ENCODE measurements at regions not wholly inside any gene's neighbourhood (a gene's known extent, or its start where the extent isn't known, plus 50 kb on each side); places are given as distances from the start of the nearest gene placed in this dataset.
"Not testable (repeated sequence)": the region's sequence is repeated elsewhere in the genome, so short reads cannot be mapped to it uniquely, and the experiment has no call there.

DNA sequence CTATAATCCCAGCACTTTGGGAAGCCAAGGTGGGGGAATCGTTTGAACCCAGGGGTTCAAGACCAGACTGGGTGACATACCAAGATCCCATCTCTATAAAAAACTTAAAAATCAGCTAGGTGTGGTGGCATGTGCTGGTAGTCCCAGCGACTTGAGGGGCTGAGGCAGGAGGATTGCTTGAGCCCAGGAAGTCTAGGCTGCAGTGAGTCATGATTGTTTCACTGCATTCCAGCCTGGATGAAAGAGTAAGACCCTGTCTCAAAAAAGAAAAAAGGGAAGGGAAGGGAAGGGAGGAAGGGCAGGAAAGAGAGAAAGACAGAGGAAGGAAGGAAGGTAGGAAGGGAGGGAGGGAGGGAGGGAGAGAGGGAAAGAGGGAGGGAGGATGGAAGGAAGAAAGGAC, 133.7 kb upstream of the LRRN1 start:
- FAIRE-seq = no peak
- no peak for DNase-seq (ENCODE audit: insufficient read length, low spot score)

DNA sequence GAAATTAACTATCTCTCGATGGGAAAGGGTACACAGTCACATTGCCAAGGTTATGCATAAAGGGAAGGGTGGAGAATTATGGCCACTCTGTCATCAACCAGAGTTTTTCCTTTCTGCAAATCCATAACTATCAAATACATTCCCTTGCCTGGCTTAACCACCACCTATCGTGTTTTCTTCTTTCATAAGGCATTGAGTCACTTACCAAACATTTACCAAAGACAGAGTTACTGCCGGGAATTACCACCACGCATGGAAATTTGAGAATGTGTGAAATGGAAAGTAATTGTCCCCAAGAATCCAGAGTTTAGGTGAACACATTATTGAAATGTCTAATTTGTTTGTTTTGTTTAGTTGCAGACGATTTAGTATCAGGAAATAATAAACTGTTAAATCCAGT, 134.3 kb upstream of the LRRN1 start:
- no peak for DNase-seq (ENCODE audit: insufficient read length, low spot score)
- FAIRE-seq = no peak
- no peak for TF ChIP-seq TAF1 (IDR thresholded peaks at IDR 0.05; ENCODE audit: low read depth, low read length)
- no peak for TF ChIP-seq PAX5 (IDR thresholded peaks at IDR 0.05; ENCODE audit: insufficient read depth, low read length, severe bottlenecking)
- TF ChIP-seq SPI1 (IDR thresholded peaks at IDR 0.05; ENCODE audit: low read depth, low read length) = no peak
- TF ChIP-seq POLR2AphosphoS5 (IDR thresholded peaks at IDR 0.05; ENCODE audit: low read depth, low read length) = no peak
- no peak for TF ChIP-seq POLR2A (IDR thresholded peaks at IDR 0.05; ENCODE audit: low read depth, low read length)
- TF ChIP-seq POU2F2 (IDR thresholded peaks at IDR 0.05; ENCODE audit: low read depth, low read length) = no peak

More for the DNA sequence above, 133.7 kb upstream of the LRRN1 start:
- TF ChIP-seq POLR2A (IDR thresholded peaks at IDR 0.05; ENCODE audit: low read depth, low read length) (no peak), PAX5 (IDR thresholded peaks at IDR 0.05; ENCODE audit: insufficient read depth, low read length, severe bottlenecking) (no peak), POLR2AphosphoS5 (IDR thresholded peaks at IDR 0.05; ENCODE audit: low read depth, low read length) (no peak), SPI1 (IDR thresholded peaks at IDR 0.05; ENCODE audit: low read depth, low read length) (no peak), POU2F2 (IDR thresholded peaks at IDR 0.05; ENCODE audit: low read depth, low read length) (no peak), TAF1 (IDR thresholded peaks at IDR 0.05; ENCODE audit: low read depth, low read length) (no peak)

DNA sequence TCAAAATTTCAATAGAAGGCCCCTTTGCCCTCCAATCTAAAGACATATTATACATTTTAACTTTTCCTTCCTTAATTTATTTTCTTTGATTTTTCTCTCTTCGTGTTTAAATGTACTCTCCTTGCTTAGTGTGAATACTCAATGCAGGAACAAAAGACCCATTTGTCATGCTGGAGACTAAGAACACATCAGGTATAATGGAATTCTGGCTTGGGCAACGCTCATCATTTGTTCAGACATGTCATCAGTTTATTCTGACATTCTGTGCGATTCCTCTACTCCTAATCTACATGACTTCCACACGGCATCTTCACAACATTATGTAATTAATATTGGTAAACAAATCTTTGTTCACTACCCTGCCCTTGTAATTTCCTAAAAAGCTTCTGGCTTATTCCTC, 136.6 kb upstream of the LRRN1 start:
- DNase-seq (ENCODE audit: insufficient read length, low spot score) (no peak), FAIRE-seq (no peak)
- TF ChIP-seq SPI1 (IDR thresholded peaks at IDR 0.05; ENCODE audit: low read depth, low read length) = no peak
- TF ChIP-seq POLR2AphosphoS5 (IDR thresholded peaks at IDR 0.05; ENCODE audit: low read depth, low read length) = no peak
- no peak for TF ChIP-seq TAF1 (IDR thresholded peaks at IDR 0.05; ENCODE audit: low read depth, low read length)
- no peak for TF ChIP-seq PAX5 (IDR thresholded peaks at IDR 0.05; ENCODE audit: insufficient read depth, low read length, severe bottlenecking)

DNA sequence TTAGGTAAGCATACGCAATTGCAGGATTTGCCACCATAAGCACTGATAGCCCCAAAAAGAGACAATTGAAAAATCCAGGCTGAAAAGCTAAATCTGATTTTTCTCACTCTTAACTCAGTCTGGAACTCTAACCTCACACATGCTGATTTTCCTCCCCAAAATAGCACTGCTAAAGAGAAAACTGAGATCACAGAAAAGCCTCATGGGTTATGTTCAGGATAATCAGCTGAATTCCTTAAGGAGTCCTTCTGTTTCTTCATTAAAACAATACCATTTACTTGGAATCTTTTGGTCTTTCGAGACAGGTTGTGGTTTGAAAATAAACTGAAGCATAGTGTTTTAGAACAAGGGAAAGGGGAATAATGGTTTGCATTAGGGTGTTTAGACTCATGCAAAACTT, 144.3 kb upstream of the LRRN1 start:
- FAIRE-seq (no peak), DNase-seq (ENCODE audit: insufficient read length, low spot score) (no peak)
- TF ChIP-seq SPI1 (IDR thresholded peaks at IDR 0.05; ENCODE audit: low read depth, low read length) (no peak), POLR2A (IDR thresholded peaks at IDR 0.05; ENCODE audit: low read depth, low read length) (no peak), POLR2AphosphoS5 (IDR thresholded peaks at IDR 0.05; ENCODE audit: low read depth, low read length) (no peak), TAF1 (IDR thresholded peaks at IDR 0.05; ENCODE audit: low read depth, low read length) (no peak), PAX5 (IDR thresholded peaks at IDR 0.05; ENCODE audit: insufficient read depth, low read length, severe bottlenecking) (no peak), POU2F2 (IDR thresholded peaks at IDR 0.05; ENCODE audit: low read depth, low read length) (no peak)

DNA sequence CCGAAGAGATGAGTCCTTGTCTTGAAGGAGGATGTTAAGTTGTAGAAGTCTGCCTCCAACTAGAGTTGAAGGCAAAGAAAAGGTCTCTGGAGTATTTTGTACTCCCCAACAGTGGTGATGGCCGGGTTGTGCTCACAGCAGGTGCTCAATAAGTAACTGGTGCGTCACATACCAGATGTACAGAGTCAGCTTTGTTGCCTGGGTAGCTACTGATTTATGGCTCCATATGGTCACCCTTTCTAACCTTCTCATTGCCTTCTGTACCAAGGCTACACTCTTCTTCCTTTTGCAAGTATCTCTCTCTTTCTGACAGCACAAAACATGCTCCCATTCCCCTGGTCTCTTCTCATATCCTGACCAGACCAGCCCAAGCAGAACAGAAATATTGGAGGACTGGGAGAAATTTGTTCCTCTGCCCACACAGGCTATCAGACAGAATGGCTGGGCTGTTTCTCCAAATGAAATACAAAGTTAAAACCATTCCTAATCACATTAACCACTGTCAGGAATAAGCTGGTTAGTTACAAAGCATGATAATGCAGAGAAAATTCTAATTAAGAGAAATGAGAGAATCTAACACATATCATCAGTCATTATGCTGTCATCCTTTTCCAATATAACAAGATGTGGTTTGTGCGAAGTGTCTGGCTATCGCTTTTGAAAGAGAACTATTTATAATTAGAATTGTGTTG, 150.1 kb upstream of the LRRN1 start:
- FAIRE-seq (no peak), DNase-seq (ENCODE audit: insufficient read length, low spot score) (no peak)
- no peak for TF ChIP-seq POU2F2 (IDR thresholded peaks at IDR 0.05; ENCODE audit: low read depth, low read length)
- no peak for TF ChIP-seq POLR2AphosphoS5 (IDR thresholded peaks at IDR 0.05; ENCODE audit: low read depth, low read length)
- TF ChIP-seq POLR2A (IDR thresholded peaks at IDR 0.05; ENCODE audit: low read depth, low read length) = no peak
- no peak for TF ChIP-seq TAF1 (IDR thresholded peaks at IDR 0.05; ENCODE audit: low read depth, low read length)
- TF ChIP-seq SPI1 (IDR thresholded peaks at IDR 0.05; ENCODE audit: low read depth, low read length) = no peak

- FAIRE-seq = no peak
- TF ChIP-seq SPI1 (IDR thresholded peaks at IDR 0.05; ENCODE audit: low read depth, low read length) = no peak
- TF ChIP-seq POLR2AphosphoS5 (IDR thresholded peaks at IDR 0.05; ENCODE audit: low read depth, low read length) = no peak
- no peak for TF ChIP-seq POLR2A (IDR thresholded peaks at IDR 0.05; ENCODE audit: low read depth, low read length)
- TF ChIP-seq POU2F2 (IDR thresholded peaks at IDR 0.05; ENCODE audit: low read depth, low read length) = no peak
- TF ChIP-seq PAX5 (IDR thresholded peaks at IDR 0.05; ENCODE audit: insufficient read depth, low read length, severe bottlenecking) = no peak
- TF ChIP-seq TAF1 (IDR thresholded peaks at IDR 0.05; ENCODE audit: low read depth, low read length) = no peak
- DNase-seq (ENCODE audit: insufficient read length, low spot score) = no peak
Observed at GRCh38 chr3:3646934-3647333, 152.3 kb upstream of the LRRN1 start.

GRCh38 chr3:3646103-3646844, 153.0 kb upstream of the LRRN1 start:
- not testable (repeated sequence) for FAIRE-seq; DNase-seq (ENCODE audit: insufficient read length, low spot score)

DNA sequence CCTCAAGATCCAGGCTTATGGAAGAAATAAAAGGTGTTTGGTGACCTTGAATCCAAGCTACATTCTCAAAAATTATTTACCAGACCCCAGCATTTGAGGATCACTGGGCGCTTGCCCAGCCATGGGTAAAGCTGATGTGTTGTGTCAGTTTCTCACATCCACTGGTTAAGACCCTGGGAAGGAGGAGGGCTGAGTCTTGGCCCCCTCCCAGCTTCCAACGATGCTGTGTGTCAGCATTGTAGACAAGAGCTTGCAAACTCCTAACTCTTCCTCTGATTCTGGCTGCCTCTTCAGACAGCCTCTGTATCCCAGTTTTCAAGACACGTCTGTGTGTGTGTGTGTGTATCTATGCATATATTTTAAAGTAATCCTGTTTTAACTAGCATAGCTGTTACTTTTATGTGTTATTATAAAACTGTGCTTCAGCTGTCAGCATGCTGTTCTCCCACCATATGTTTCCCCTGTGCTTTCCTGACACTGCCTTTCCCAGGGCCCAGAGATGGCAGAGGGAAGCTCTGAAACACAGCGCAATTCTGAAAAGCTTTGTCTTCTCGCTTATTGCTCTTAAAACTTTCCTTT, 157.3 kb upstream of the LRRN1 start:
- FAIRE-seq (no peak), DNase-seq (ENCODE audit: insufficient read length, low spot score) (no peak)
- TF ChIP-seq SPI1 (IDR thresholded peaks at IDR 0.05; ENCODE audit: low read depth, low read length) = no peak
- TF ChIP-seq POLR2AphosphoS5 (IDR thresholded peaks at IDR 0.05; ENCODE audit: low read depth, low read length) = no peak
- TF ChIP-seq POU2F2 (IDR thresholded peaks at IDR 0.05; ENCODE audit: low read depth, low read length) = no peak
- no peak for TF ChIP-seq TAF1 (IDR thresholded peaks at IDR 0.05; ENCODE audit: low read depth, low read length)
- TF ChIP-seq PAX5 (IDR thresholded peaks at IDR 0.05; ENCODE audit: insufficient read depth, low read length, severe bottlenecking) = no peak
- TF ChIP-seq POLR2A (IDR thresholded peaks at IDR 0.05; ENCODE audit: low read depth, low read length) = no peak

- DNase-seq (ENCODE audit: insufficient read length, low spot score) (no peak), FAIRE-seq (no peak)
- TF ChIP-seq TAF1 (IDR thresholded peaks at IDR 0.05; ENCODE audit: low read depth, low read length) (no peak), SPI1 (IDR thresholded peaks at IDR 0.05; ENCODE audit: low read depth, low read length) (no peak), POLR2A (IDR thresholded peaks at IDR 0.05; ENCODE audit: low read depth, low read length) (no peak), POU2F2 (IDR thresholded peaks at IDR 0.05; ENCODE audit: low read depth, low read length) (no peak), PAX5 (IDR thresholded peaks at IDR 0.05; ENCODE audit: insufficient read depth, low read length, severe bottlenecking) (no peak), POLR2AphosphoS5 (IDR thresholded peaks at IDR 0.05; ENCODE audit: low read depth, low read length) (no peak)
Observed at GRCh38 chr3:3639078-3639477, 160.2 kb upstream of the LRRN1 start.
